HEK293 (cell line): ENCODE measurements at regions not wholly inside any gene's neighbourhood (a gene's known extent, or its start where the extent isn't known, plus 50 kb on each side); places are given as distances from the start of the nearest gene placed in this dataset.

Source experiments
- CTCF ChIA-PET: fragments of 350-600 bp; formaldehyde crosslinking; extraction: SDS; loops from one replicate; lab custom pipeline; 2021; ENCODE audit warnings: antibody characterized with exemption; lab: Yijun Ruan, JAX
- POLR2A ChIA-PET: fragments of 300-600 bp; formaldehyde crosslinking; extraction: SDS; loops from one replicate; lab custom pipeline; 2020; ENCODE audit warnings: antibody characterized with exemption, inconsistent platforms; lab: Yijun Ruan, JAX
- H3K27ac ChIP-seq: fragments of 200-500 bp; sonication (Bioruptor generic); 2 replicates; pipeline ENCODE4 v1.5.1; 2014; ENCODE audit warnings: low read depth, low read length, control low read depth, inconsistent platforms; ENCODE audit errors: extremely low read depth
- H3K36me3 ChIP-seq, 2 experiments: fragments of 200-500 bp in 1 of 2; sonication (Bioruptor generic) in 1 of 2; 1 replicate in 1 of 2; 2 replicates in 1 of 2; pipeline ENCODE4 v1.5.1; 2014 to 2017; ENCODE audit warnings: inconsistent platforms in 2 of 2, low read length in 2 of 2; ENCODE audit not compliant: control insufficient read depth in 2 of 2, insufficient read depth in 1 of 2
- H3K4me1 ChIP-seq: fragments of 200-500 bp; sonication (Bioruptor generic); 2 replicates; pipeline ENCODE4 v1.5.1; 2014; ENCODE audit warnings: mild to moderate bottlenecking, low read length, inconsistent platforms; ENCODE audit not compliant: control insufficient read depth, insufficient read depth
- H3K4me3 ChIP-seq: 2 replicates; pipeline ENCODE4 v1.5.1; 2011; ENCODE audit warnings: low read depth, mild to moderate bottlenecking, control low read depth, low read length, moderate library complexity
- H3K9me3 ChIP-seq: fragments of 200-500 bp; sonication (Bioruptor generic); 2 replicates; pipeline ENCODE4 v1.5.1; 2014; ENCODE audit warnings: low read depth, low read length, inconsistent platforms; ENCODE audit not compliant: control insufficient read depth, insufficient read depth
- CTCF ChIP-seq: fragments of 450-650 bp; formaldehyde crosslinking; IDR thresholded peaks from 2 replicates; pipeline ENCODE4 v1.5.1; 2016; ENCODE audit warnings: missing biosample characterization, missing genetic modification characterization
- KLF16 ChIP-seq: fragments of 450-650 bp; formaldehyde crosslinking; IDR thresholded peaks from 2 replicates; pipeline ENCODE4 v1.5.1; 2017; ENCODE audit warnings: missing biosample characterization, missing genetic modification characterization
- MEIS1 ChIP-seq: sonication (generic); formaldehyde crosslinking; IDR thresholded peaks from 2 replicates; pipeline ENCODE4 v1.8.1; 2022; ENCODE audit warnings: missing genetic modification reagents, mild to moderate bottlenecking, borderline replicate concordance
- MZF1 ChIP-seq: fragments of 450-650 bp; formaldehyde crosslinking; IDR thresholded peaks from 2 replicates; pipeline ENCODE4 v1.5.1; 2017; ENCODE audit warnings: missing biosample characterization, missing genetic modification characterization, borderline replicate concordance
- OVOL3 ChIP-seq: fragments of 450-650 bp; formaldehyde crosslinking; IDR thresholded peaks from 2 replicates; pipeline ENCODE4 v1.5.1; 2016; ENCODE audit warnings: missing biosample characterization, missing genetic modification characterization
- PRDM2 ChIP-seq: fragments of 450-650 bp; formaldehyde crosslinking; IDR thresholded peaks from 2 replicates; pipeline ENCODE4 v1.5.1; 2016; ENCODE audit warnings: missing biosample characterization, missing genetic modification characterization, borderline replicate concordance
- ZBTB1 ChIP-seq: fragments of 450-650 bp; formaldehyde crosslinking; IDR thresholded peaks from 2 replicates; pipeline ENCODE4 v1.5.1; 2016; ENCODE audit warnings: missing biosample characterization, missing genetic modification characterization
- ZBTB44 ChIP-seq: fragments of 450-650 bp; IDR thresholded peaks from 2 replicates; pipeline ENCODE4 v1.5.1; 2018; ENCODE audit warnings: missing biosample characterization, mild to moderate bottlenecking, missing genetic modification characterization
- ZBTB49 ChIP-seq: fragments of 450-650 bp; formaldehyde crosslinking; IDR thresholded peaks from 2 replicates; pipeline ENCODE4 v1.5.1; 2016; ENCODE audit warnings: missing biosample characterization, missing genetic modification characterization, low read depth
- ZIC2 ChIP-seq: fragments of 450-650 bp; formaldehyde crosslinking; IDR thresholded peaks from 2 replicates; pipeline ENCODE4 v1.5.1; 2016; ENCODE audit warnings: missing biosample characterization, missing genetic modification characterization
- ZNF10 ChIP-seq: fragments of 450-650 bp; formaldehyde crosslinking; IDR thresholded peaks from 2 replicates; pipeline ENCODE4 v1.5.1; 2017; ENCODE audit warnings: missing biosample characterization, missing genetic modification characterization
- ZNF146 ChIP-seq: fragments of 450-650 bp; formaldehyde crosslinking; IDR thresholded peaks from 2 replicates; pipeline ENCODE4 v1.5.1; 2016; ENCODE audit warnings: missing biosample characterization, missing genetic modification characterization
- ZNF202 ChIP-seq: fragments of 450-650 bp; formaldehyde crosslinking; IDR thresholded peaks from 2 replicates; pipeline ENCODE4 v1.5.1; 2016; ENCODE audit warnings: missing biosample characterization, missing genetic modification characterization, borderline replicate concordance
- ZNF24 ChIP-seq: fragments of 450-650 bp; formaldehyde crosslinking; IDR thresholded peaks from 2 replicates; pipeline ENCODE4 v1.5.1; 2016; ENCODE audit warnings: missing biosample characterization, missing genetic modification characterization
- ZNF274 ChIP-seq, 2 experiments: fragments of 200-500 bp in 1 of 2; fragments of 450-650 bp in 1 of 2; sonication (Bioruptor generic) in 1 of 2; formaldehyde crosslinking in 1 of 2; IDR thresholded peaks; 2 replicates each; pipeline versions ENCODE4 v1.5.1 to v1.6.1; 2014 to 2016; ENCODE audit warnings: borderline replicate concordance in 1 of 2, inconsistent platforms in 1 of 2, low read length in 1 of 2, missing biosample characterization in 1 of 2, missing genetic modification characterization in 1 of 2
- ZNF335 ChIP-seq: fragments of 450-650 bp; formaldehyde crosslinking; conservative IDR thresholded peaks from 2 replicates; pipeline ENCODE4 v1.5.1; 2016; ENCODE audit warnings: missing biosample characterization, missing genetic modification characterization
- ZNF341 ChIP-seq: fragments of 450-650 bp; formaldehyde crosslinking; IDR thresholded peaks from 2 replicates; pipeline ENCODE4; 2016; ENCODE audit warnings: low read depth, missing biosample characterization, missing genetic modification characterization
- ZNF354C ChIP-seq: fragments of 450-650 bp; formaldehyde crosslinking; IDR thresholded peaks from 2 replicates; pipeline ENCODE4 v1.5.1; 2016; ENCODE audit warnings: missing biosample characterization, missing genetic modification characterization, low read depth, borderline replicate concordance
- ZNF433 ChIP-seq: fragments of 450-650 bp; formaldehyde crosslinking; IDR thresholded peaks from 2 replicates; pipeline ENCODE4 v1.5.1; 2016; ENCODE audit warnings: missing biosample characterization, missing genetic modification characterization, low read depth
- ZNF513 ChIP-seq: fragments of 450-650 bp; IDR thresholded peaks from 2 replicates; pipeline ENCODE4 v1.5.1; 2018; ENCODE audit warnings: missing biosample characterization, missing genetic modification characterization
- ZNF555 ChIP-seq: fragments of 450-650 bp; formaldehyde crosslinking; conservative IDR thresholded peaks from 2 replicates; pipeline ENCODE4 v1.5.1; 2017; ENCODE audit warnings: missing biosample characterization, mild to moderate bottlenecking, missing genetic modification characterization, inconsistent platforms
- ZNF837 ChIP-seq: fragments of 450-650 bp; formaldehyde crosslinking; IDR thresholded peaks from 2 replicates; pipeline ENCODE4 v1.5.1; 2016; ENCODE audit warnings: missing biosample characterization, missing genetic modification characterization
- ZSCAN16 ChIP-seq: fragments of 450-650 bp; formaldehyde crosslinking; IDR thresholded peaks from 2 replicates; pipeline ENCODE4 v1.5.1; 2016; ENCODE audit warnings: missing biosample characterization, missing genetic modification characterization

- TF ChIP-seq ZIC2 (tag by site-specific recombination), result no peak
- TF ChIP-seq KLF16, result no peak
- TF ChIP-seq ZNF10 (tag by site-specific recombination), result no peak
- no peak for TF ChIP-seq ZNF433 (tag by site-specific recombination)
- no peak for TF ChIP-seq ZBTB1 (tag by site-specific recombination)
- TF ChIP-seq ZNF837, result no peak
- no peak for TF ChIP-seq ZNF24 (tag by site-specific recombination)
- no peak for TF ChIP-seq ZNF354C
- no peaks in the 10 kb centered on the region for H3K9me3 ChIP-seq
- ChIA-PET POLR2A (no interaction called here), CTCF (no interaction called here)
- H3K4me1 ChIP-seq, result no peaks in the 10 kb centered on the region
- H3K27ac ChIP-seq, result no peak overlapping the region
- no peaks in the 10 kb centered on the region for H3K36me3 ChIP-seq
- no peak overlapping the region for H3K4me3 ChIP-seq
Measured at GRCh38 chr3:116553355-116553754, 108.1 kb upstream of the LSAMP start.

- no peak overlapping the region for H3K4me3 ChIP-seq
- no peaks in the 10 kb centered on the region for H3K9me3 ChIP-seq
- H3K36me3 ChIP-seq, result no peaks in the 10 kb centered on the region
- H3K27ac ChIP-seq, result no peak overlapping the region
- CTCF ChIA-PET, result no interaction called here
- H3K4me1 ChIP-seq, result no peaks in the 10 kb centered on the region
- POLR2A ChIA-PET, result no interaction called here
- TF ChIP-seq ZNF202, result no peak
- TF ChIP-seq ZNF341 (tag by site-specific recombination), result no peak
- no peak for TF ChIP-seq ZNF274 (IDR thresholded peaks at IDR 0.05; ENCODE audit: low read length)
- TF ChIP-seq ZNF274 (tag by site-specific recombination; IDR thresholded peaks at IDR 0.05; ENCODE audit: borderline replicate concordance), result no peak
- no peak for TF ChIP-seq MEIS1
- TF ChIP-seq PRDM2 (tag by site-specific recombination), result no peak
- TF ChIP-seq ZNF146, result no peak
- TF ChIP-seq MZF1 (tag by site-specific recombination), result no peak
- no peak for TF ChIP-seq ZNF513 (tag by site-specific recombination)
- TF ChIP-seq ZNF555 (tag by site-specific recombination), result no peak
- no peak for TF ChIP-seq OVOL3
- TF ChIP-seq ZBTB44 (tag by site-specific recombination), result no peak
- TF ChIP-seq ZSCAN16 (tag by site-specific recombination), result no peak
- no peak for TF ChIP-seq ZBTB49 (tag by site-specific recombination)
- TF ChIP-seq ZNF335 (tag by site-specific recombination), result no peak
- no peak for TF ChIP-seq CTCF (tag by site-specific recombination)
Measured at GRCh38 chr3:116561529-116561928, 116.2 kb upstream of the LSAMP start.
